Progenitor cell of endocrine pancreas (in vitro differentiated cells): ENCODE measurements at regions not wholly inside any gene's neighbourhood (a gene's known extent, or its start where the extent isn't known, plus 50 kb on each side); places are given as distances from the start of the nearest gene placed in this dataset.

Experiments used
- DNase-seq: peaks from one replicate; pipeline ENCODE4 v3.0.0; 2021; ENCODE audit warnings: low spot score; ENCODE audit not compliant: unreplicated experiment
- H3K27ac Mint-ChIP-seq: 2 replicates; pipeline ENCODE4 v1.8.0; 2021; ENCODE audit warnings: mild to moderate bottlenecking, moderate library complexity, mixed read lengths
- H3K27me3 Mint-ChIP-seq: 2 replicates; pipeline ENCODE4 v1.8.0; 2021; ENCODE audit warnings: mixed read lengths
- H3K36me3 Mint-ChIP-seq: 2 replicates; pipeline ENCODE4 v1.8.0; 2022; ENCODE audit warnings: mixed read lengths; ENCODE audit not compliant: insufficient read depth
- H3K4me1 Mint-ChIP-seq: 2 replicates; pipeline ENCODE4 v1.8.0; 2021; ENCODE audit warnings: low read depth, mixed read lengths
- H3K4me3 Mint-ChIP-seq: 2 replicates; pipeline ENCODE4 v1.8.0; 2021; ENCODE audit warnings: low read depth, mild to moderate bottlenecking, moderate library complexity, mixed read lengths
- H3K9me3 Mint-ChIP-seq: 2 replicates; pipeline ENCODE4 v1.8.0; 2021; ENCODE audit warnings: low read depth, mixed read lengths
- TF ChIP-seq, protein P1 (sequence below): fragments of 200-600 bp; sonication (generic); IDR thresholded peaks from one replicate; pipeline ENCODE4 v1.5.0; 2021; ENCODE audit warnings: antibody characterized with exemption, mild to moderate bottlenecking; ENCODE audit not compliant: unreplicated experiment

DNA sequence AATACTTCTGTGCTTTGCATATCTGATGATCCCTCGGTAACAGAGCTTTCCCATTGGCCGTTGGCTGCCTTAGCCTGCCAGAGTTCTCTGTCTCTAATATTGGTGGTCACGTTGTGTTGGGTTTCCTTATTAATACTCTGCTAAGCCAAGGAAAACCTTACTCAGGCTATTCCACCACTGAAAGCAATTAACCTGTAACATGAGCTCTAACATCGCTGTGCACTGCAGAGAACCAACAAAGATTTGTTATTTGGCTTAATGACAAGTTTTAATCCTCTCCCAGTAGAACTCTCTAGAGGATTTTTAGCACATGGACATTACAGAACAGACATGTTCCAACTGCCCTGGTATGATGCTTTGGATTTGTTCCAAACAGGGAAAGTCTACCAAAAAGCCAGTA, 825.9 kb upstream of the POU3F3 start:
- H3K4me3 Mint-ChIP-seq = no peak overlapping the region
- H3K36me3 Mint-ChIP-seq = no peaks in the 10 kb centered on the region
- peaks cover 12% of the 10 kb centered on the region for H3K27me3 Mint-ChIP-seq
- no peaks in the 10 kb centered on the region for H3K9me3 Mint-ChIP-seq
- H3K27ac Mint-ChIP-seq = no peak overlapping the region
- no peaks in the 10 kb centered on the region for H3K4me1 Mint-ChIP-seq
- DNase-seq = no peak
- TF ChIP-seq, protein P1, sequence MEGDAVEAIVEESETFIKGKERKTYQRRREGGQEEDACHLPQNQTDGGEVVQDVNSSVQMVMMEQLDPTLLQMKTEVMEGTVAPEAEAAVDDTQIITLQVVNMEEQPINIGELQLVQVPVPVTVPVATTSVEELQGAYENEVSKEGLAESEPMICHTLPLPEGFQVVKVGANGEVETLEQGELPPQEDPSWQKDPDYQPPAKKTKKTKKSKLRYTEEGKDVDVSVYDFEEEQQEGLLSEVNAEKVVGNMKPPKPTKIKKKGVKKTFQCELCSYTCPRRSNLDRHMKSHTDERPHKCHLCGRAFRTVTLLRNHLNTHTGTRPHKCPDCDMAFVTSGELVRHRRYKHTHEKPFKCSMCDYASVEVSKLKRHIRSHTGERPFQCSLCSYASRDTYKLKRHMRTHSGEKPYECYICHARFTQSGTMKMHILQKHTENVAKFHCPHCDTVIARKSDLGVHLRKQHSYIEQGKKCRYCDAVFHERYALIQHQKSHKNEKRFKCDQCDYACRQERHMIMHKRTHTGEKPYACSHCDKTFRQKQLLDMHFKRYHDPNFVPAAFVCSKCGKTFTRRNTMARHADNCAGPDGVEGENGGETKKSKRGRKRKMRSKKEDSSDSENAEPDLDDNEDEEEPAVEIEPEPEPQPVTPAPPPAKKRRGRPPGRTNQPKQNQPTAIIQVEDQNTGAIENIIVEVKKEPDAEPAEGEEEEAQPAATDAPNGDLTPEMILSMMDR = no peak

- peaks cover 7% of the 10 kb centered on the region for H3K27me3 Mint-ChIP-seq
- TF ChIP-seq, protein P1 = peak; percentile 62
- H3K27ac Mint-ChIP-seq = no peak overlapping the region
- no peaks in the 10 kb centered on the region for H3K4me1 Mint-ChIP-seq
- DNase-seq = no peak
- no peaks in the 10 kb centered on the region for H3K36me3 Mint-ChIP-seq
- no peaks in the 10 kb centered on the region for H3K9me3 Mint-ChIP-seq
- no peak overlapping the region for H3K4me3 Mint-ChIP-seq
Measured at GRCh38 chr2:104033399-104033798, 820.5 kb upstream of the POU3F3 start.

DNA sequence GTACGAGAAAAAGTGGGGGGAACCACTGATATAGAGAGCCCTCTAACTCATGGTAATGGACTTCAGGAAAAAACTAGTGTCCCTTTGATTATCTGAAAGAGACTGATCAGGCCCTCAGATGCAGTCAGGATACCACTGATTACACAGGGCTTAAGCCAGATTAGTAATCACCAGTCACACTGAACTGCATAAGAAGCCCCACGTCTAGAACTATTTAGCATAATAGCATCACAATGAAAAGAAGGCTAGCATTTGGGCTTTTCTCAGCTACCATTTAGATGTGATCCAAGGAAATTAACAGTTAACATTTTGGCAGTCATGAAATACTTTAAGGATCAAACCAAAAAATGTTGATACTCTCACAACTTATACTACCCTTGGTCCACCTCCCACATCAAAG, 813.1 kb upstream of the POU3F3 start:
- Mint-ChIP-seq H3K4me3 (no peak overlapping the region), H3K27ac (no peak overlapping the region), H3K4me1 (peaks cover 2% of the 10 kb centered on the region), H3K36me3 (no peaks in the 10 kb centered on the region), H3K27me3 (no peaks in the 10 kb centered on the region), H3K9me3 (no peaks in the 10 kb centered on the region)
- no peak for DNase-seq
- TF ChIP-seq, protein P1 = no peak

DNA sequence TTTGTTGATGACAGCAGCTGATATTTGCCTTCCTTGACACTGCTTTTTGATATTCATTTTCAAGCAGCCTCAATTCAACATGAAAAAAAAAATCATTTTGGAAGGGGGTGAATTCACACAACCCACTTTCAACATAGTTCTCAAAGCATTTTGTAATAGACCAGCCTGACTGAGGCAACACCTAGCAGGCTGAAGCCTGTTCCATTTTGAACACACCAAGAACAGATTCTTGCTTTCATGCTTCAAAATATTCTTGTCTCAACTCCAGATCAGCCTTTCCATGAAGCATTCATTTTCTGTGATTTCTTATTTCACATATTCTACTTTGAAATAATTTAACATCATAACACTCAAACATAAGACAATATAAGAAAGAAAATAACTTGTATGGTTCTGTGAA, 812.6 kb upstream of the POU3F3 start:
- Mint-ChIP-seq H3K27ac (no peak overlapping the region), H3K9me3 (no peaks in the 10 kb centered on the region), H3K27me3 (no peaks in the 10 kb centered on the region), H3K4me3 (no peak overlapping the region), H3K36me3 (no peaks in the 10 kb centered on the region), H3K4me1 (peaks cover 2% of the 10 kb centered on the region)
- TF ChIP-seq, protein P1 = no peak
- no peak for DNase-seq

- H3K4me1 Mint-ChIP-seq = peaks cover 10% of the 10 kb centered on the region
- TF ChIP-seq, protein P1 = no peak
- H3K27ac Mint-ChIP-seq = no peak overlapping the region
- no peak for DNase-seq
- H3K36me3 Mint-ChIP-seq = no peaks in the 10 kb centered on the region
- no peak overlapping the region for H3K4me3 Mint-ChIP-seq
- no peaks in the 10 kb centered on the region for H3K27me3 Mint-ChIP-seq
- H3K9me3 Mint-ChIP-seq = no peaks in the 10 kb centered on the region
Measured at GRCh38 chr2:104043864-104044263, 810.1 kb upstream of the POU3F3 start.
